ENCODE measurements at regions not wholly inside any gene's neighbourhood (a gene's known extent, or its start where the extent isn't known, plus 50 kb on each side); places are given as distances from the start of the nearest gene placed in this dataset.

GRCh38 chr6:169945117-169945516 lies 193.7 kb downstream of the ERMARD start:
- TF ChIP-seq, protein P1, sequence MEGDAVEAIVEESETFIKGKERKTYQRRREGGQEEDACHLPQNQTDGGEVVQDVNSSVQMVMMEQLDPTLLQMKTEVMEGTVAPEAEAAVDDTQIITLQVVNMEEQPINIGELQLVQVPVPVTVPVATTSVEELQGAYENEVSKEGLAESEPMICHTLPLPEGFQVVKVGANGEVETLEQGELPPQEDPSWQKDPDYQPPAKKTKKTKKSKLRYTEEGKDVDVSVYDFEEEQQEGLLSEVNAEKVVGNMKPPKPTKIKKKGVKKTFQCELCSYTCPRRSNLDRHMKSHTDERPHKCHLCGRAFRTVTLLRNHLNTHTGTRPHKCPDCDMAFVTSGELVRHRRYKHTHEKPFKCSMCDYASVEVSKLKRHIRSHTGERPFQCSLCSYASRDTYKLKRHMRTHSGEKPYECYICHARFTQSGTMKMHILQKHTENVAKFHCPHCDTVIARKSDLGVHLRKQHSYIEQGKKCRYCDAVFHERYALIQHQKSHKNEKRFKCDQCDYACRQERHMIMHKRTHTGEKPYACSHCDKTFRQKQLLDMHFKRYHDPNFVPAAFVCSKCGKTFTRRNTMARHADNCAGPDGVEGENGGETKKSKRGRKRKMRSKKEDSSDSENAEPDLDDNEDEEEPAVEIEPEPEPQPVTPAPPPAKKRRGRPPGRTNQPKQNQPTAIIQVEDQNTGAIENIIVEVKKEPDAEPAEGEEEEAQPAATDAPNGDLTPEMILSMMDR (IDR thresholded peaks at IDR 0.05), result no peak
- Mint-ChIP-seq H3K36me3 (ENCODE audit: unreplicated experiment) (no peaks in the 10 kb centered on the region), H3K4me3 (ENCODE audit: unreplicated experiment) (no peak overlapping the region), H3K4me1 (ENCODE audit: unreplicated experiment) (no peaks in the 10 kb centered on the region), H3K27ac (ENCODE audit: unreplicated experiment) (no peak overlapping the region), H3K9me3 (ENCODE audit: unreplicated experiment) (peaks cover 8% of the 10 kb centered on the region), H3K27me3 (ENCODE audit: unreplicated experiment) (peaks cover 4% of the 10 kb centered on the region)
- no peak for DNase-seq (ENCODE audit: extremely low spot score, unreplicated experiment)

DNA sequence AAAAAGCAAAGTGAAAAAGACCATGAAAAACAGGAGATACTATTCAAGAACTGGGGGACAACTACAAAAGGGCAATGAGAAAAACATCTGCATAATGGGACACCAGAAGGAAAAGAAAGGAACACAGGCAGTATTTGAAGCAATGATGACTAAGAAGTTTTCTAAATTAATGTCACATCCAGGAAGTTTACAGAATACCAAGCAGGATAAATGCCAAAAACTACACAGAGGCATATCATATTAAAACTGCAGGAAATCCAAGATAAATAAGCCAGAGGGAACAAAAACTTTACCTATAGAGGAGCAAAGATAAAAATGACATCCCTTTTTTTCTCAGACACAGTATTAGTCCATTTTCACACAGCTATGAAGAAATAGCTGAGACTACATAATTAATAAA lies 193.0 kb downstream of the ERMARD start:
- no peak overlapping the region for H3K27ac Mint-ChIP-seq (ENCODE audit: unreplicated experiment)
- no peaks in the 10 kb centered on the region for H3K4me1 Mint-ChIP-seq (ENCODE audit: unreplicated experiment)
- no peaks in the 10 kb centered on the region for H3K36me3 Mint-ChIP-seq (ENCODE audit: unreplicated experiment)
- TF ChIP-seq, protein P1 (IDR thresholded peaks at IDR 0.05), result no peak
- H3K27me3 Mint-ChIP-seq (ENCODE audit: unreplicated experiment), result peaks cover 4% of the 10 kb centered on the region
- H3K9me3 Mint-ChIP-seq (ENCODE audit: unreplicated experiment), result peaks cover 8% of the 10 kb centered on the region
- no peak for DNase-seq (ENCODE audit: extremely low spot score, unreplicated experiment)
- no peak overlapping the region for H3K4me3 Mint-ChIP-seq (ENCODE audit: unreplicated experiment)

DNA sequence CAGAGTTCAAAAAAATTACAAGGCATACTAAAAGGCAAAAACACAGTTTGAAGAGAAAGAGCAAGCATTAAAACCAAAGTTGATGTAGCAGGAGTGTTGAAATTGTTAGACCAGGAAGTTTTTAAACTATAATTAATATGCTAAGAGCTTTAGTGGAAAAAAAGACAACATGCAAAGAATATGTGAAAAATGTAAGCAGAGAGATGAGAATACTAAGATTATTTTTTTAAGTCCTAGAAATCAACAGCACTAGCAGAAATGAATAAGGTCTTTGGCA lies 192.6 kb downstream of the ERMARD start:
- TF ChIP-seq, protein P1 (IDR thresholded peaks at IDR 0.05), result no peak
- Mint-ChIP-seq H3K4me1 (ENCODE audit: unreplicated experiment) (no peaks in the 10 kb centered on the region), H3K27me3 (ENCODE audit: unreplicated experiment) (peaks cover 4% of the 10 kb centered on the region), H3K36me3 (ENCODE audit: unreplicated experiment) (no peaks in the 10 kb centered on the region), H3K27ac (ENCODE audit: unreplicated experiment) (no peak overlapping the region), H3K9me3 (ENCODE audit: unreplicated experiment) (peaks cover 8% of the 10 kb centered on the region), H3K4me3 (ENCODE audit: unreplicated experiment) (no peak overlapping the region)
- DNase-seq (ENCODE audit: extremely low spot score, unreplicated experiment), result no peak

DNA sequence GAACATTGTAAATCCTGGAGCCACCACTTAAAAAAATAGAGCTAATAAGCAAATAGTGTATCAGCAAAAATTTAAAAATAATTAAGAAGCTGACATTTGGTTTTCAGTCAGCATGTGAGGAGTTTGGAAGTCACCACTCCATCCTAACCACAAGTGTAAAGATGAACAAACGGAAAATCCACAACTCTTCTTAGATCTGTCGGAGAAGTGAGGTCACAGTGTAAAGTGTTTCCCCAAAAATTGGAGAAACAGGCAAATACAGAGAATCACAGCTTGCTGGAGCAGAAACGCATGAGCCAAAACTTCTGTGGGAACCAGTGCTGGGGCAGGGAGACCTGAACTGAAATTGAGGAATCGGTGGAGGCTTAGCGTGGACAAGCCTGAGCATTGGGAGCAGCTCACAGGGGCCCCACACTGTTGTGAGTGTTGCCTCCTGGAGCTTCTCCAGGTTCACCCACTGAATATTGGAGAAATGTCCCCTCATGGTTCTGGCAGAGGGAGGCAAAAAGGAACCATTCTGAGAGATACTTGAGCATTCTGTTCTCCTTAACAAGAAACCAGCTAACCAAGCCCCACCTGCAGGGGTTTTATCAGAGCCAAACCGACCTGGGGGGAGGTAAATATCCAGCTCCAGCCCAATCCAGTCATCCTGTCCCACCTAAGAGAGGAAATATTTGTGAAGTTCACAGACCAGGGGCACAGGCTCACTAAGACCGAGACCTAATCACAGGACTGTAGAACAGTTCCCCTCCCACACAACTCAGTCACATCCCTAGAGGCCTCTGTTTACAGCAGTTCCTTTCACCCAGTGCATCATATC lies 192.0 kb downstream of the ERMARD start:
- Mint-ChIP-seq H3K36me3 (ENCODE audit: unreplicated experiment) (no peaks in the 10 kb centered on the region), H3K4me1 (ENCODE audit: unreplicated experiment) (no peaks in the 10 kb centered on the region), H3K9me3 (ENCODE audit: unreplicated experiment) (peaks cover 8% of the 10 kb centered on the region), H3K4me3 (ENCODE audit: unreplicated experiment) (no peak overlapping the region), H3K27ac (ENCODE audit: unreplicated experiment) (no peak overlapping the region), H3K27me3 (ENCODE audit: unreplicated experiment) (peaks cover 4% of the 10 kb centered on the region)
- TF ChIP-seq, protein P1 (IDR thresholded peaks at IDR 0.05), result no peak
- DNase-seq (ENCODE audit: extremely low spot score, unreplicated experiment), result no peak

DNA sequence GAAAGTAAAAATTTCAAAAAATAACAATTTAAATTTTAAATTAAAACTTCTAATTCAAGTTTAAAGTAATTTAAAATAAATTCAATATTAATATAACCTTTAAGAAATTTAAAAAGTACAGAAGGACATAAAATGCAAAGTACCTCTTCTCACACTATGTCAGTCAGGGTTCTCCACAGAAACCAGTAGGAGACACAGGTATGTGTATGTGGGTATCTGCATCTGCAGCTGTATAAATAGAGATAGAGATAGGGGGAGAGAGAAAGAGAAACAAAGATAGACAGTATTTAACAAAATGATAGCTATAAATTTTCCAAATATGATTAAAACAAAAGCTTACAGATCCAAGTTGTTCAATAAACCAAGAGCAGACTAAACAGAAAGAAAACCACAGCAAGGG lies 190.8 kb downstream of the ERMARD start:
- Mint-ChIP-seq H3K9me3 (ENCODE audit: unreplicated experiment) (peaks cover 8% of the 10 kb centered on the region), H3K36me3 (ENCODE audit: unreplicated experiment) (no peaks in the 10 kb centered on the region), H3K4me3 (ENCODE audit: unreplicated experiment) (no peak overlapping the region), H3K27me3 (ENCODE audit: unreplicated experiment) (no peaks in the 10 kb centered on the region), H3K27ac (ENCODE audit: unreplicated experiment) (no peak overlapping the region), H3K4me1 (ENCODE audit: unreplicated experiment) (no peaks in the 10 kb centered on the region)
- TF ChIP-seq, protein P1 (IDR thresholded peaks at IDR 0.05), result no peak
- DNase-seq (ENCODE audit: extremely low spot score, unreplicated experiment), result no peak

Measured in osteocyte (in vitro differentiated cells).